Type B pancreatic cell (in vitro differentiated cells): ENCODE measurements at regions not wholly inside any gene's neighbourhood (a gene's known extent, or its start where the extent isn't known, plus 50 kb on each side); places are given as distances from the start of the nearest gene placed in this dataset.
A peak's percentile ranks its signal among the peaks of the same experiment; 100 is the strongest.

Source experiments
- DNase-seq: peaks from one replicate; pipeline ENCODE4 v3.0.0; 2021; ENCODE audit warnings: mixed read lengths; ENCODE audit not compliant: unreplicated experiment; ENCODE audit errors: extremely low spot score
- H3K27ac Mint-ChIP-seq: 2 replicates; pipeline ENCODE4 v1.8.0; 2021; ENCODE audit warnings: mild to moderate bottlenecking, mixed read lengths
- H3K27me3 Mint-ChIP-seq: 2 replicates; pipeline ENCODE4 v1.8.0; 2021; ENCODE audit warnings: mixed read lengths
- H3K36me3 Mint-ChIP-seq: 2 replicates; pipeline ENCODE4 v1.8.0; 2021; ENCODE audit warnings: mixed read lengths
- H3K4me1 Mint-ChIP-seq: one replicate; pipeline ENCODE4 v1.8.0; 2021; ENCODE audit warnings: mixed read lengths; ENCODE audit not compliant: unreplicated experiment
- H3K4me3 Mint-ChIP-seq: 2 replicates; pipeline ENCODE4 v1.8.0; 2021; ENCODE audit warnings: mild to moderate bottlenecking, mixed read lengths
- H3K9me3 Mint-ChIP-seq: 2 replicates; pipeline ENCODE4 v1.8.0; 2021; ENCODE audit warnings: mixed read lengths
- TF ChIP-seq, protein P1 (sequence below): fragments of 200-600 bp; sonication (generic); conservative IDR thresholded peaks from 2 replicates; pipeline ENCODE4 v1.5.0; 2021; ENCODE audit warnings: antibody characterized with exemption, mild to moderate bottlenecking

DNA sequence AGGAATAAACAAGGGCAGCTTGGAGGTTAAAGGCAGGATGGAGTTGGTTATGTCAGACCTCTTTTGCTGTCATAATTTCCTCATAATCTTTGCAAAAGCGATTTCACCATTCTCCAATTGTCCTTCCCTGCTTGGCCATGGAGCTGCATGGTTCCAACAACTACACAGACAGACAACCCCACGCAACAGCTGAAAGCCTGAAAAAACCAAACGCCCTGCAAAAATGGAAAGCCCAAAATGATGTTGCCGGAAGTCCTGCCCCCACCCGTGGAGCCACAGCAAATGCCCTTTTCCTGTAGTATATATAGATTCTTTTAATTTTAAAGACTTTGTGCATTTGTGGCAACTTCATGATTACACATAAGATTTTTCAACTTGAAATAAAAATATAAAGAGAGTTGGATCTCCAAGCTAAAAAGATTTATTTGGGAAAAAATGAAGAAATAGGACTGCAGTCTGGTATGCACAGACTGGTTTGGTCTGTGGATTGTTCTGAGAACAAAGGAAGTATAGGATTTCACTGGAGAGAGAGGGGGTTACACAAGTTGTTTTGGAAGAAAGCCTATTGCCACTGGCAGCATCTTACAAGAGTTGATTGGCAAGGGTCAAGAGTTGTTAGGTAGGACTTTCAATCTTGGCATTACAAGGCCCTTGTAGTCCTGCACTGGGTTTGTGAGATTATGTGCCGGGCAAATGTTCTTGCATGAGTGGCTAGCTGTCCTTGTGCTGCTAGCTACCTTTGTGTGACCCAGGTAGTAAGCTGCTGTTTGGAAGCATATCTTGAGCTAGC, 190.0 kb downstream of the C6orf118 start:
- H3K9me3 Mint-ChIP-seq: no peaks in the 10 kb centered on the region
- H3K4me1 Mint-ChIP-seq: peaks cover 6% of the 10 kb centered on the region
- DNase-seq: no peak
- TF ChIP-seq, protein P1, sequence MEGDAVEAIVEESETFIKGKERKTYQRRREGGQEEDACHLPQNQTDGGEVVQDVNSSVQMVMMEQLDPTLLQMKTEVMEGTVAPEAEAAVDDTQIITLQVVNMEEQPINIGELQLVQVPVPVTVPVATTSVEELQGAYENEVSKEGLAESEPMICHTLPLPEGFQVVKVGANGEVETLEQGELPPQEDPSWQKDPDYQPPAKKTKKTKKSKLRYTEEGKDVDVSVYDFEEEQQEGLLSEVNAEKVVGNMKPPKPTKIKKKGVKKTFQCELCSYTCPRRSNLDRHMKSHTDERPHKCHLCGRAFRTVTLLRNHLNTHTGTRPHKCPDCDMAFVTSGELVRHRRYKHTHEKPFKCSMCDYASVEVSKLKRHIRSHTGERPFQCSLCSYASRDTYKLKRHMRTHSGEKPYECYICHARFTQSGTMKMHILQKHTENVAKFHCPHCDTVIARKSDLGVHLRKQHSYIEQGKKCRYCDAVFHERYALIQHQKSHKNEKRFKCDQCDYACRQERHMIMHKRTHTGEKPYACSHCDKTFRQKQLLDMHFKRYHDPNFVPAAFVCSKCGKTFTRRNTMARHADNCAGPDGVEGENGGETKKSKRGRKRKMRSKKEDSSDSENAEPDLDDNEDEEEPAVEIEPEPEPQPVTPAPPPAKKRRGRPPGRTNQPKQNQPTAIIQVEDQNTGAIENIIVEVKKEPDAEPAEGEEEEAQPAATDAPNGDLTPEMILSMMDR: no peak
- no peaks in the 10 kb centered on the region for H3K27me3 Mint-ChIP-seq
- peak overlapping the region; percentile 31 for H3K27ac Mint-ChIP-seq
- no peak overlapping the region for H3K4me3 Mint-ChIP-seq
- H3K36me3 Mint-ChIP-seq: no peaks in the 10 kb centered on the region

DNA sequence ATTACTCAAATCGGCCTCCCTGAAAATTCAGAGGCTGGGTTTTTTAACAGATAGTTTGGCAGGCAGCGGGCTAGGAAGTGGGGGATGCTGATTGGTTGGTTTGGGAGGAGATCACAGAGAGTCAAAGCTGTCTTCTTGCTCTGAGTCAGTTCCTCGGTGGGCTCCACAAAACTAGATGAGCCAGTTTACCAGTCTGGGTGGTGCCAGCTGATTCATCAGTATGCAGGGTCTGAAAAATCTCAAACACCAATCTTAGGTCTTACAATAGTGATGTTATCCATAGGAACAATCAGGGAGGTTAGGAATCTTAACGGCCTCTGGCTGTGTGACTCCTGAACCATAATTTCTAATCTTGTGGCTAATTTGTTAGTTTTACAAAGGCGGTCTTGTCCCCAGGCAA, 190.7 kb downstream of the C6orf118 start:
- Mint-ChIP-seq H3K4me3 (no peak overlapping the region), H3K4me1 (peaks cover 6% of the 10 kb centered on the region), H3K27ac (no peak overlapping the region), H3K27me3 (no peaks in the 10 kb centered on the region), H3K9me3 (peaks cover 3% of the 10 kb centered on the region), H3K36me3 (no peaks in the 10 kb centered on the region)
- TF ChIP-seq, protein P1: no peak
- no peak for DNase-seq

DNA sequence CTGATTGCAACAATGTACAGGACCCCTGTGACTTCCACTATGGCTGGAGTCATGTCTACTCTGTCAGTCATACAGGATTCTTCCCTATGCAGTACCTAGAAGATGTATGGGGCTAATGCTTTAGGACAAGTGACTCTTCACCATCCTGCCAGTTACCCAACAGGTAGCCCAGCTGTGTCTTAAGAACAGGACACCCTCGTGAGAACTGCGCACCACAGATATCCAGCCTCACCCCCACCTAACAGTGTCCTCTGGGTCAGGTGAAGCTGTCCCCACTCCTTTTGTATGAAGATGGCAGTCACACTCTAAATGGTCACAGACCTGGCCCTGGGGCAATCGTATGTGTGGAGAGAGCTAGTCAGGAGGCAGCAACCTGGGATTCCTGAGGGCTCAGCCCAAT, 191.6 kb downstream of the C6orf118 start:
- Mint-ChIP-seq H3K27ac (no peak overlapping the region), H3K36me3 (no peaks in the 10 kb centered on the region), H3K9me3 (peaks cover 6% of the 10 kb centered on the region), H3K27me3 (no peaks in the 10 kb centered on the region), H3K4me3 (no peak overlapping the region), H3K4me1 (peaks cover 6% of the 10 kb centered on the region)
- no peak for DNase-seq
- TF ChIP-seq, protein P1: no peak

- TF ChIP-seq, protein P1: no peak
- H3K36me3 Mint-ChIP-seq: no peaks in the 10 kb centered on the region
- H3K9me3 Mint-ChIP-seq: peaks cover 6% of the 10 kb centered on the region
- no peak for DNase-seq
- H3K4me1 Mint-ChIP-seq: peaks cover 6% of the 10 kb centered on the region
- H3K4me3 Mint-ChIP-seq: no peak overlapping the region
- H3K27me3 Mint-ChIP-seq: no peaks in the 10 kb centered on the region
- no peak overlapping the region for H3K27ac Mint-ChIP-seq
Observed at GRCh38 chr6:165117121-165117520, 192.3 kb downstream of the C6orf118 start.

GRCh38 chr6:165110860-165111259, 198.5 kb downstream of the C6orf118 start:
- Mint-ChIP-seq H3K4me3 (no peak overlapping the region), H3K27ac (no peak overlapping the region), H3K27me3 (no peaks in the 10 kb centered on the region), H3K36me3 (no peaks in the 10 kb centered on the region), H3K4me1 (no peaks in the 10 kb centered on the region), H3K9me3 (peaks cover 6% of the 10 kb centered on the region)
- no peak for DNase-seq
- TF ChIP-seq, protein P1: no peak
